Astrocyte of the spinal cord (primary cell): ENCODE measurements at regions not wholly inside any gene's neighbourhood (a gene's known extent, or its start where the extent isn't known, plus 50 kb on each side); places are given as distances from the start of the nearest gene placed in this dataset.

Experiments used
- DNase-seq: peaks from one replicate; pipeline ENCODE4 v3.0.0; 2011; ENCODE audit warnings: low read depth, low spot score
- H3K4me3 ChIP-seq: 2 replicates; pipeline ENCODE4 v1.5.1; 2011; ENCODE audit warnings: low read depth, mild to moderate bottlenecking, low read length, moderate library complexity
- in situ Hi-C: cut with HindIII; loops from 2 replicates; pipeline ENCODE4 v1.10.0; 2017; ENCODE audit warnings: low sequenced_read_pairs
- TF ChIP-seq, protein P1 (sequence below): IDR thresholded peaks from 2 replicates; pipeline ENCODE4 v1.5.1; 2012; ENCODE audit warnings: low read depth, mild to moderate bottlenecking, low read length, inconsistent platforms

GRCh38 chr13:30366088-30366487 is 56.2 kb upstream of the UBE2L5 start:
- in situ Hi-C loops = no loop called here
- no peak for DNase-seq

GRCh38 chr13:30367296-30367695 is 55.0 kb upstream of the UBE2L5 start:
- TF ChIP-seq, protein P1, sequence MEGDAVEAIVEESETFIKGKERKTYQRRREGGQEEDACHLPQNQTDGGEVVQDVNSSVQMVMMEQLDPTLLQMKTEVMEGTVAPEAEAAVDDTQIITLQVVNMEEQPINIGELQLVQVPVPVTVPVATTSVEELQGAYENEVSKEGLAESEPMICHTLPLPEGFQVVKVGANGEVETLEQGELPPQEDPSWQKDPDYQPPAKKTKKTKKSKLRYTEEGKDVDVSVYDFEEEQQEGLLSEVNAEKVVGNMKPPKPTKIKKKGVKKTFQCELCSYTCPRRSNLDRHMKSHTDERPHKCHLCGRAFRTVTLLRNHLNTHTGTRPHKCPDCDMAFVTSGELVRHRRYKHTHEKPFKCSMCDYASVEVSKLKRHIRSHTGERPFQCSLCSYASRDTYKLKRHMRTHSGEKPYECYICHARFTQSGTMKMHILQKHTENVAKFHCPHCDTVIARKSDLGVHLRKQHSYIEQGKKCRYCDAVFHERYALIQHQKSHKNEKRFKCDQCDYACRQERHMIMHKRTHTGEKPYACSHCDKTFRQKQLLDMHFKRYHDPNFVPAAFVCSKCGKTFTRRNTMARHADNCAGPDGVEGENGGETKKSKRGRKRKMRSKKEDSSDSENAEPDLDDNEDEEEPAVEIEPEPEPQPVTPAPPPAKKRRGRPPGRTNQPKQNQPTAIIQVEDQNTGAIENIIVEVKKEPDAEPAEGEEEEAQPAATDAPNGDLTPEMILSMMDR = no peak
- in situ Hi-C loops = no loop called here
- no peak for DNase-seq
- no peak overlapping the region for H3K4me3 ChIP-seq

More at GRCh38 chr13:30366088-30366487, 56.2 kb upstream of the UBE2L5 start:
- H3K4me3 ChIP-seq = no peak overlapping the region
- TF ChIP-seq, protein P1 = no peak

GRCh38 chr13:30370146-30370545 is 52.1 kb upstream of the UBE2L5 start:
- no peak overlapping the region for H3K4me3 ChIP-seq
- TF ChIP-seq, protein P1 = no peak
- in situ Hi-C loops = no loop called here
- no peak for DNase-seq

GRCh38 chr13:30370916-30371521 is 51.3 kb upstream of the UBE2L5 start:
- TF ChIP-seq, protein P1 = no peak
- DNase-seq = no peak
- no peak overlapping the region for H3K4me3 ChIP-seq
- in situ Hi-C loops = no loop called here

- DNase-seq = peak; percentile 36
- H3K4me3 ChIP-seq = no peak overlapping the region
- in situ Hi-C loops = no loop called here
- TF ChIP-seq, protein P1 = no peak
These were observed 50.5 kb upstream of the UBE2L5 start for GRCh38 chr13:30371649-30372265.
